ENCODE measurements at regions not wholly inside any gene's neighbourhood (a gene's known extent, or its start where the extent isn't known, plus 50 kb on each side); places are given as distances from the start of the nearest gene placed in this dataset.

DNA sequence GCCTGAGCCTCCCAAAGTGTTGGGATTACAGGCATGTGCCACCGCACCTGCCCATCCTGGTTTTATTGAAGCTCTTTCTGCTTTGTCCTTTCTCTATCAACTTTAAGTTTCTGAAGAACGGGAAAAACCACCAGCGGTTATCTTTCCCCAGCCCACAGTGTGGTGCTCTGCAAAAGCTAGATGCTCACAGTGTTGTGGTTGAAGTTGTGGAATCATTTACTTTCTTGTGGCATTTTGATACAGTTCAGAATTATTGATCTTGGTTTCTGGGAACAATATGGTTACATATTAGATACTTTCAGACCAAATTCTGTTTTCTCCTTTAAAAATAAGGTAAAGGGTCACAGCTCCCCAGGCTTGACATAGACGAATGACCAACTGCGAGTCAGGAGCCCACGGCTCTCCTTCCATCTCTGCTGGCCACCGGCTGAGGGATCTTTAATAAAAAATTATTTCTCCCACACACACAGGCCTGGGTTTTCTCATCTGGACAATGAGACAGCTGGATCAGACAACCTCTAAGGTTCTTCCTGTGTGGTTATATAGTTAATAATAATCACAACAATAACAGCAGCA lies 385.3 kb downstream of the SETD4 start:
- Histone ChIP-seq H3K4me1 (ENCODE audit: insufficient read depth) (no peaks in the 10 kb centered on the region), H3F3A (ENCODE audit: insufficient read depth) (no peaks in the 10 kb centered on the region), H3K79me2 (ENCODE audit: insufficient read depth) (no peaks in the 10 kb centered on the region), H3K9me2 (ENCODE audit: insufficient read depth) (no peaks in the 10 kb centered on the region), H4K20me1 (ENCODE audit: insufficient read depth) (no peaks in the 10 kb centered on the region), H3K4me2 (ENCODE audit: unreplicated experiment) (no peak overlapping the region), H2AFZ (no peak overlapping the region), H3K4me3 (no peak overlapping the region), H3K27me3 (replicated peaks; ENCODE audit: insufficient read depth) (no peaks in the 10 kb centered on the region), H3K9ac (no peak overlapping the region), H3K27ac (no peak overlapping the region), H3K36me3 (ENCODE audit: low read depth) (no peaks in the 10 kb centered on the region), H3K9me3 (ENCODE audit: low read depth) (no peaks in the 10 kb centered on the region)
- DNase-seq = peak; percentile 8
- WGBS, 2 experiments (ENCODE audit: low coverage in 1 of 2, low lambda C conversion rate in 2 of 2, missing lambda C conversion rate in 2 of 2) = 64 to 70% methylated on average over 7 of the region's 7 CpGs
- in situ Hi-C loops (cut with MboI) = no loop called here
- no peak for TF ChIP-seq EZH2 (IDR thresholded peaks at IDR 0.05; ENCODE audit: insufficient read depth, poor library complexity, severe bottlenecking)
- no peak for TF ChIP-seq EZH2phosphoT487 (IDR thresholded peaks at IDR 0.05; ENCODE audit: insufficient read depth, low read depth)

DNA sequence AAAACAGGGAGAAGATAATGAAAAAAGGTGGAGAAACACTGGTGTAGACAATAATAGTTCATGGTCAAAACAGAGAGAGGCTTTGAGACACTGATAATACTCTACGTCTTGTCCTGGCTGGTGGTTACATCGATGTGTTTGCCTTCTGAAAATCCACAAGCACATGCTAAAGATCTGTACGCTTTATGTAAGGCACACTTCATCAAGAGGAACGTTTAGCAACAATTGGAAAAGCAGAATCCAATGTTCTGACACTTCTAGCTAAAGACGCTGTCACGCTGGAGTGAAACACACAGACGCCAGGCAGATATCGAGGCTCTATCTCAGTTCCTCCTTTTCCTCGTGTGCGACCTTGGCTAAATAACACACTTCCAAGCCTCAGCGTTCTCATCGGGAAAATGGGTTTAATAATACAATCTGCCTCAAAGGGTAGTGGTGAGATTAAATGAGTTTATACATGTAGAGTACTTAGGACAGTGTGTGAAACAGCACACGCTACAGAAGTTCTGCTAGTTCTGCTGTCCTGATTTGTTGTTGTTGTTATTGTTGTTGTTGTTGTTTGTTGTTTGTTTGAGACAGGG lies 386.1 kb downstream of the SETD4 start:
- 78 to 85% methylated on average over 13 of the region's 13 CpGs for WGBS, 2 experiments (ENCODE audit: low coverage in 1 of 2, low lambda C conversion rate in 2 of 2, missing lambda C conversion rate in 2 of 2)
- no peaks in the 10 kb centered on the region for H3K9me3 ChIP-seq (ENCODE audit: low read depth)
- in situ Hi-C loops (cut with MboI) = no loop called here
- no peak for DNase-seq
- H3K79me2 ChIP-seq (ENCODE audit: insufficient read depth) = no peaks in the 10 kb centered on the region
- no peaks in the 10 kb centered on the region for H3K27me3 ChIP-seq (replicated peaks; ENCODE audit: insufficient read depth)
- no peak overlapping the region for H3K9ac ChIP-seq
- no peaks in the 10 kb centered on the region for H3K9me2 ChIP-seq (ENCODE audit: insufficient read depth)
- no peaks in the 10 kb centered on the region for H4K20me1 ChIP-seq (ENCODE audit: insufficient read depth)
- H2AFZ ChIP-seq = no peak overlapping the region
- H3K36me3 ChIP-seq (ENCODE audit: low read depth) = no peaks in the 10 kb centered on the region
- no peak overlapping the region for H3K27ac ChIP-seq
- H3K4me2 ChIP-seq (ENCODE audit: unreplicated experiment) = no peak overlapping the region
- no peaks in the 10 kb centered on the region for H3F3A ChIP-seq (ENCODE audit: insufficient read depth)
- no peaks in the 10 kb centered on the region for H3K4me1 ChIP-seq (ENCODE audit: insufficient read depth)
- no peak for TF ChIP-seq EZH2 (IDR thresholded peaks at IDR 0.05; ENCODE audit: insufficient read depth, poor library complexity, severe bottlenecking)
- no peak for TF ChIP-seq EZH2phosphoT487 (IDR thresholded peaks at IDR 0.05; ENCODE audit: insufficient read depth, low read depth)
- no peak overlapping the region for H3K4me3 ChIP-seq

DNA sequence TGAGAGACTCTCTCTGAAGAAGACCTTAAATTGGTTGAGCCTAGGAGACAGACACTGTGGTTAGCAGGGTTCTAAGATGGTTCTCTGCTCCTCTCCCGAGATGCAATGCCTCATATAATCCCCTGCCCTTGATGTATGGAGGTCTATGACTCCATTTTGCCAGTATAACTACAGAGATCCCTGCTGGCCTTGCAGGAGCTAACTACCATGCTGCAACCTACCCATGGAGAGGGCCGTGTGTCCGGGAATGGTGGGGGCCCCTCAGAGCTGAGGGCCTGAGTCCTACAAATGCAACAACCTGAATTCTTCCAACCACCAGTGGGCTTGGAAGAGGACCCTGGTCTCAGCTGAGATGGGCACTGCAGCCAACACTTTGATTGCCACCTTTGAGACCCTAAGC lies 388.0 kb downstream of the SETD4 start:
- WGBS, 2 experiments (ENCODE audit: low coverage in 1 of 2, low lambda C conversion rate in 2 of 2, missing lambda C conversion rate in 2 of 2) = 73 to 80% methylated on average over 3 of the region's 3 CpGs
- Histone ChIP-seq H3K4me2 (ENCODE audit: unreplicated experiment) (no peak overlapping the region), H2AFZ (no peak overlapping the region), H3F3A (ENCODE audit: insufficient read depth) (no peaks in the 10 kb centered on the region), H4K20me1 (ENCODE audit: insufficient read depth) (no peaks in the 10 kb centered on the region), H3K79me2 (ENCODE audit: insufficient read depth) (no peaks in the 10 kb centered on the region), H3K9me3 (ENCODE audit: low read depth) (no peaks in the 10 kb centered on the region), H3K4me3 (no peak overlapping the region), H3K9me2 (ENCODE audit: insufficient read depth) (no peaks in the 10 kb centered on the region), H3K36me3 (ENCODE audit: low read depth) (no peaks in the 10 kb centered on the region), H3K27ac (no peak overlapping the region), H3K4me1 (ENCODE audit: insufficient read depth) (no peaks in the 10 kb centered on the region), H3K27me3 (replicated peaks; ENCODE audit: insufficient read depth) (no peaks in the 10 kb centered on the region), H3K9ac (no peak overlapping the region)
- DNase-seq = no peak
- TF ChIP-seq EZH2 (IDR thresholded peaks at IDR 0.05; ENCODE audit: insufficient read depth, poor library complexity, severe bottlenecking) (no peak), EZH2phosphoT487 (IDR thresholded peaks at IDR 0.05; ENCODE audit: insufficient read depth, low read depth) (no peak)
- in situ Hi-C loops (cut with MboI) = no loop called here

DNA sequence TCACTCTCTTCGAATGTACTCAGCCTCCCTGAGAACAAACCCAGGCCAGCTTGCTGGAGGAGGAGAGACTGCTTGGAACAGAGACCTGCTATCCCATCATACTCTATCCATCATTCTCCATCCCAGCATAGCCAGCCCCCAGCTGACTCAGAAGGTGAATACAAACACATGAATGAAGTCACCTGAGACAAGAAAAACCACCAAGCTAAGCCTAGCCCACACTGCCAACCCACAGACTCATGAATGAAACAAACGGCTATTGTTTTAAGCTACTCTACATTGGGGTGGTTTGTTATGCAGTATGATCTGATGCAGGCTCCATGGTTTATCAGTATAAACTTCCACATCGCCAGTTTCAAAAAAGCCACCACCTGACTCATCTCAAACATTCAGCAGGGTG lies 395.6 kb downstream of the SETD4 start:
- Histone ChIP-seq H3K9me3 (ENCODE audit: low read depth) (no peaks in the 10 kb centered on the region), H3K4me2 (ENCODE audit: unreplicated experiment) (no peak overlapping the region), H3K27me3 (replicated peaks; ENCODE audit: insufficient read depth) (no peaks in the 10 kb centered on the region), H3K4me1 (ENCODE audit: insufficient read depth) (no peaks in the 10 kb centered on the region), H3K9me2 (ENCODE audit: insufficient read depth) (no peaks in the 10 kb centered on the region), H3K79me2 (ENCODE audit: insufficient read depth) (no peaks in the 10 kb centered on the region), H3K9ac (no peak overlapping the region), H3F3A (ENCODE audit: insufficient read depth) (no peaks in the 10 kb centered on the region), H2AFZ (no peak overlapping the region), H3K27ac (no peak overlapping the region), H3K4me3 (no peak overlapping the region), H4K20me1 (ENCODE audit: insufficient read depth) (no peaks in the 10 kb centered on the region), H3K36me3 (ENCODE audit: low read depth) (no peaks in the 10 kb centered on the region)
- TF ChIP-seq EZH2phosphoT487 (IDR thresholded peaks at IDR 0.05; ENCODE audit: insufficient read depth, low read depth) (no peak), EZH2 (IDR thresholded peaks at IDR 0.05; ENCODE audit: insufficient read depth, poor library complexity, severe bottlenecking) (no peak)
- in situ Hi-C loops (cut with MboI) = no loop called here
- WGBS, 2 experiments (ENCODE audit: low coverage in 1 of 2, low lambda C conversion rate in 2 of 2, missing lambda C conversion rate in 2 of 2) = 72 to 75% methylated on average over 3 of the region's 3 CpGs
- peak; percentile 20 for DNase-seq
